ENCODE measurements at regions not wholly inside any gene's neighbourhood (a gene's known extent, or its start where the extent isn't known, plus 50 kb on each side); places are given as distances from the start of the nearest gene placed in this dataset.

DNA sequence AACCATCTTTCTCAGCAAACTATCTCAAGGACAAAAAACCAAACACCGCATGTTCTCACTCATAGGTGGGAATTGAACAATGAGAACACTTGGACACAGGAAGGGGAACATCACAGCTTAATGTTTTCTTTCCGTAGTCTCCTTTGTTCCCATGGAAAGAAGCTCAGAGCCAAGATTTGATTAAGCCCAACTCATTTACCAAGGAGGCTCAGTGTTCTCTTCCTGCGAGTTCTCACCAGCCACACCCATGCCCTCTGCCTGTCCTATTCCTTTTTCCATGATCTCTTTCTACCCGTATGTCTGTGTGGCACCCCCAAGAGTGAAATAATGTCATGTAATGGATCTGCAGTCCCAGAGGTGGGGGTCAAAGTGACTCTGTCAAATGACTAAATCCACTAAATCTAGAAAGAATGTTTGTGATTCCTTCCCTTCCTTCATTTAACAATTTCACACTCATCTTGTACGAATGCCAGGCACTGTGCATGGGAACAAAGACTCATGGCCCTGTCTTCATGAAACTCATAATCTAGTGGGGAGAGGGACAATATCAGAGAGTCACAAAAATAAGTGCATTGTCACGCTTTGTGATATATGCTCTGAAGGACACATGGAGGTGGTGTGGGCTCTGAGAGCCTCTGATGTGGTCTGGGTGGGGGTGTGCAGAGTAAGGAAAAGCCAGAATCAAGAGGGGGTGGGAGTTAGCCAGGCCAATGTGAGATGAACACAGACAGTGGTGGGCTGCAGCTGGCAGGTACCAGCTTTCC lies 292.1 kb downstream of the CDC5L start:
- in situ Hi-C loops (cut with HindIII; ENCODE audit: low pct_unique_long_range_greater_than_20kb, low sequenced_read_pairs) = no loop called here
- no peak for DNase-seq (ENCODE audit: low read depth)

DNA sequence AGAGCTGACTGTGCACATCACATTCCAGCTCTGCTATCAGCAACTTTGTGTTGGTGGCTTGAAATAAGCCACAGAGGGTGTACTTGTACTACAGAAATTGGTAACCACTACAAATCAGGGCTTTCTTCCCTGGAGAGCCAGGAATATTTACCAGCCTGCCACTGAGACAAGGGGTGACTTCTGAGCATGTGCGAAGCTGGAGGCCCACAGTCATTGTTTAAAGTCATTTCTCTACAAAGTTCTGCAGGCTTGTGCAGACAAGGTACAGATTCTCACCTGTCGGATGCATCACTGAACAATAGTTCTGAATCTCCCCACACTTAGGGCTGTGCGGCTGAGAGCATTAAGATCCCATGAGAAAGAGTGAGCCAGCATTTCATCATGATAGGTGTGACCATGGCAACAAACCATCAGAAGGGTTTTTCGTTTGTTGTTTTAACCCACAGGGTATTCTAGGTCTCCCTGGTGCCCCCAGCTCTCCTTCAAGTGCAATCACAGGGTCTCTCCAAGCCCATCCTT lies 292.8 kb downstream of the CDC5L start:
- in situ Hi-C loops (cut with HindIII; ENCODE audit: low pct_unique_long_range_greater_than_20kb, low sequenced_read_pairs) = no loop called here
- no peak for DNase-seq (ENCODE audit: low read depth)

DNA sequence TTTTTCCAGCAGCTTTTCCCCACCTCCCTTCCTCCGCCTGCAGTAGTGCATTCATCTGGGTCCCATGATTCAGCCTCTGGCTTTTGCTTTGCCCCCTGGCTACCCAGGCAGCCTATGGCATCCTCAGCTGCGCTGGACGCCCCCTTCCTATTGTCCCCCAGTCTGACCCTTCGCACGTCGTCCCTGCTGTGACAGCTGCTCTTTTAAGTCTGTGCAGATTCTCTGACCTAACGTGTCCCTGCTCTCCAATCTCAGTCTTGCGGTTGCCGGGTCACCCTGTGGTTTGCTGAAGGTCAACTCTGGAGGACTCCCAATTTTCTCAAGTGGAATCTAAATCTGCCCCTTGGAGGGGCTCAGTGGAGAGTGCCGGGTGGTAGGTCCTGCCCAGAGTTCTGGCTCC lies 294.3 kb downstream of the CDC5L start:
- no peak for DNase-seq (ENCODE audit: low read depth)
- in situ Hi-C loops (cut with HindIII; ENCODE audit: low pct_unique_long_range_greater_than_20kb, low sequenced_read_pairs) = no loop called here

DNA sequence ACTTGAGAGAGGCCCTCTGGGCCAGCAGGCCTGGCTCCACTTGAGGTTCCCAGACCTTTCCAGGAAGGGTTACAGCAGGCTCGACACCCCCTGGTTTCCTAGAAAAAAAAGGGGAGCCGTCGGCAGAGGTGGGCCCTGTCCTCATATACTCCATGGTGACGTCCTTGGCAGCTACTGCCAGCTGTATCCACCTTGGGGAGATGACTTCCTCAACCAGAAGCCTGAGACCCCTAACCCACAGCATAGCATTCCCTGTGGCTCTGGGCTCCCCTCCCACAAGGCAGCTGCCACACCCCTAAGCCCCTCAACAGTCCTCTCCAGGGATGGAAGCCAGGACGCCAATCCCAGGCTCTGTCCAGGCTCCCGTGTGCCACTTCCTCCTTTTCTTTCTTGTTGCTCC lies 294.8 kb downstream of the CDC5L start:
- DNase-seq (ENCODE audit: low read depth) = no peak
- in situ Hi-C loops (cut with HindIII; ENCODE audit: low pct_unique_long_range_greater_than_20kb, low sequenced_read_pairs) = no loop called here

DNA sequence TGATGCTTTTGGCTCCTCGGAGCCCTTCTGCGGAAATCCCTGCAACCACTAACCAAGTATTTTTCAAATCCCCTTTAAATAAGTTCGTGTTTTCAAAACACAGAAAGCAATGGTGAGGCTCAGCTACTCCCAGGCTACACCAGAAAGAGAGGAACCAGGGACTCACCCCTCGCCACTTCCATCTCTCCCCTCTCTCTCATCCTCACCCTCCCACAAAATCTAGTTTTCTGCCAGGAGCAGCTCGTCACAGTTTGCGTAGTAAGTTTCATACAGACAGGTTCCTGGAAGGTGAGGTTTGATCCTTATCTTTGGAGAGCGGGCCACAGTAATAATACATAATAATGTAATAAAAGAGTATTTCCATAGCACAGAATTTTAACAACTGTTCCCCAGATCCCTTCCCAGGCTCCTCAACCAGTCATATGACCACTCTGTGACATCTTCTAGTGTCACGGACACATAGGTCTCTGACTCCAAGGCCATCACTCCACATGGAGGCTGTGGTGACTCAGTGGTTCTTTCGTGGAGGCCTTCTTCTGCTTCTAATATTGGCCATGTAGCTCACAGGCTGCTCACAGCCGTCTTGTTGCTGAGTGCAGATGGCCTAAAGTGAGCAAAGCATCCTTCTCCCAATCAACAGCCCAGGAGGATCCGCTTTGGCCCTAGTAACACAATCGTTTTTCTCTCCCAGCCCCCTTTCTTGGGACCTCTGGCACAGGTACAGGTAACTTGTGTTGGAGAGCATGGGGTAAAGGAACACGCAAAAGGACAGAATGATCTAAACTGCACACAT lies 295.7 kb downstream of the CDC5L start:
- DNase-seq (ENCODE audit: low read depth) = no peak
- in situ Hi-C loops (cut with HindIII; ENCODE audit: low pct_unique_long_range_greater_than_20kb, low sequenced_read_pairs) = no loop called here

DNA sequence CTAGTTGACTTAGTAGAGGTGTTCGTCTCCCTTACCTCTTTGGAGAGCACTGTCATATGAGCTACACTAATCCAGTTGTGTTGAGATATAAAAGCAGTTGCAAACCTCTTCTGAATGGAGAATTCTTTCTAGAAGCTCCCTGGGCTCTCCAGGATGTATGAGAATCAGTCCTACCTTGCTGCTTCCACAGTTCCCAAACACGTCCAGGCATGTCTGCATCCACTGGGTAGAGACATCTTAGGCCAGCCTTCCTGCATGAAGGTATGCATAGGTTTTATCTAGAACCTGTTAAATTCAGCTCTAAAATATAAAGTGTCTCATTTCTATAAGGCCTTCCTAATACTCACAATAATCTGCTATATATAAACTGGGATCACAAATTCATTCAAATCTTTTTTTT lies 297.7 kb downstream of the CDC5L start:
- no peak for DNase-seq (ENCODE audit: low read depth)
- in situ Hi-C loops (cut with HindIII; ENCODE audit: low pct_unique_long_range_greater_than_20kb, low sequenced_read_pairs) = no loop called here

DNA sequence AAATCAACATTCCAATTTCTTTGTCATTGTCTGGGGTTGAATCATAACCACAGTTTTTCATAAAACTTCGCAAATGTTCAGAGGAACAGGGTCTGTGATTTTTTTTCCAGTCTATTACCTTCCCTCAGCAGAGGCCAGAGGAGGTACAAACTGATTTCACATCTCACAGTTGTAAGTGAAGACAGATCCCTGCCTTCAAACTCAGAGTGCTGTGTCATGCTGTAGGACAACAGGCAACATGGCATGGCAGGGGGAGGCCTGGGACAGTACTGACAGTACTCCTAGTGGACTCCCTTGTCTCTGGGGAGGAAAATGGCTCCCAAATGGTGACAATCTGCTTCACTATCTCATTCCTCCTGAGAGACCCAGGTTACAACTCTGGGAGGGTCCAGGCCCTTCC lies 308.6 kb downstream of the CDC5L start:
- in situ Hi-C loops (cut with HindIII; ENCODE audit: low pct_unique_long_range_greater_than_20kb, low sequenced_read_pairs) = no loop called here
- DNase-seq (ENCODE audit: low read depth) = no peak

DNA sequence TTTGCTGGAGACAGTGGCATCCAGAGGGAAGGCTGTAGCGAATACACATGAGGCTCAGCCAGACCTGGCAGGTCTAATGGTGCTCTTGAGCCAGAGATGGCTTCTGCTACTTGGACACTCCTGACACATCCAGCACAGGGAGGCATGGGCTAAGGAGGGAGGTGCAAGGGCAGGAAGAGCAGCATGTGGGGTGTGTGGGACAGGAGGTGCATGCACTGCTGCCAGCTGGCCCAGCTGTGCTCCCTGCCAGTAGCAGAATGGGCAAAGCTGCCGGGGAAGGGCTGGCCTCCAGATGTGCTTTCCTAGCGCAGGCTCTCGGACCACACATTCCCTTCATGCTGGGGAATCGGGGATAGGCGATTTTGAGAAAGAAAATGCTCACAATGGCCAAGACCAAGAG lies 309.2 kb downstream of the CDC5L start:
- no peak for DNase-seq (ENCODE audit: low read depth)
- in situ Hi-C loops (cut with HindIII; ENCODE audit: low pct_unique_long_range_greater_than_20kb, low sequenced_read_pairs) = no loop called here

DNA sequence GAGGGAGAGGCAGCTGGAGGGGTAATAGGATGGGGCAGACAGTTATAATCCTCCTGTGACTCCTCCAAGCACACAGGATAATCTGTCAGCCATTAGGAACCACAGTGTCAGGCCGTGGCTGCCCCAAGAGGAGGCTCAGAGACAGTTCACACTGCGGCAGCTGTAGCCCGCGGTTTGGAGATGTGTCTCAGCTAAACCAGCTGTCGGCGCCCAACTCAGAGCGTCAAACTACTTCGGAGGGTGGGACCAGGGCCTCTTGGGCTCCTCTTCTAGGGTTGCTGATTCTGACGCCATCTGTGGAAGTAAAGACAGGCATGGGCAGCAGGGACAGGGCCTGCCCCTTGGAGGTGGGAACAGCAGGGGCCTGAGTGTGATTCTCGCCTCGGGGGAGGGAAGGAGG lies 309.8 kb downstream of the CDC5L start:
- in situ Hi-C loops (cut with HindIII; ENCODE audit: low pct_unique_long_range_greater_than_20kb, low sequenced_read_pairs) = no loop called here
- DNase-seq (ENCODE audit: low read depth) = no peak

DNA sequence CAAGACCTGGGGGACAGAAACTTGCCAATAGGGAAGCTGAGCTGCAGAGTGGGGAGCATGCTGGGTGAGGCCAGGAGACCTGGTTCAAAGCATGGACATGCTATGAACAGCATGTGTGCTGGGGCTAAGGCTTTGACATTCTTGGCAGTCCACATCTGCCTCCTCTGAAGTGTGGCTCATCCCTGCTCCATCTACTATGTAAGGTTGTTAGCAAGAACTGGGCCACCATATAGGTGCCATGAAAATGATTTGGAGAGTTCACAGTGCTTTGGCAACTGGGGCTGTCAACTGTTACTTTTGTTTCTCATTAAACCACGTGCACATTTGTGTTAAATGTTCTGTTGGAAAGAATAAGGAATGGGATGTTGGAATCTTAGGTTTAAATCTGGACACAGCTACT lies 311.1 kb downstream of the CDC5L start:
- no peak for DNase-seq (ENCODE audit: low read depth)
- in situ Hi-C loops (cut with HindIII; ENCODE audit: low pct_unique_long_range_greater_than_20kb, low sequenced_read_pairs) = no loop called here

DNA sequence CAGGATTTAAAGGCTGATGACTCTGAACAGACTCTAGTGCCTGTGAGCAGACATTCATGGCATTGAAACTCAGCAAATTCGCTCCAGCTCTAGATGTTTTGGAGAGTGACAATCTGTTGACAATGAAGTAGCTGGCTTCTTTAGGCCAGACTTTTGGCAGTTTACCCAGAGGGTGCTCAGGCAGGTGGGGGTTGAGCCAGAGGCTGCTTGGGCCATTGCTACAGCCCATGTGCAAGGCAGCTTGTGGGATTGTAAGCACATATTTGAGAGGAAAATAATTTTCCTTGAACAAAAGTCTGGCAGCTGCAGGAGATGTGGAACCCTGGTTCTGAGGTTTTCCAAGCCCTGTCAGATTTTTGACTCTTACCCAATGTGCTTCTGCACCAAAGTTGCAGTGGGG lies 311.6 kb downstream of the CDC5L start:
- no peak for DNase-seq (ENCODE audit: low read depth)
- in situ Hi-C loops (cut with HindIII; ENCODE audit: low pct_unique_long_range_greater_than_20kb, low sequenced_read_pairs) = no loop called here

DNA sequence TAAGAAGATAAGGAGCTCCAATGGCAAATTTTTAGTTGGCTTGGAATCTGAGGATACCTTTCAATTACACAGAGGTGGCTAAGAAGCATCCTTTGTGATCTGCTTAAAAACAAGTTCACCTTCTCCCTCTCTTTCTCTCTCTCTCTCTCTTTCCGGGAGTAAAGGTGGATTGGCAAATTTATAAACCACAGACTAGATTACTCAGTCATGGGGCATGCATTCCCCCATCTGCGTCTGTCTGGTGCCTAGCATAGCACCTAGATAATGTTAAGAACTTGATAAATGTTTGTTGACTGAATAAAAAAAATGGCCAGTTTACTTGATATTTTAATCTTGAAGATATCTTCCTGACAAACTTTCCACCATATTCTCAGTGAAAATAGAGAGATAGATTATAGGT lies 312.3 kb downstream of the CDC5L start:
- in situ Hi-C loops (cut with HindIII; ENCODE audit: low pct_unique_long_range_greater_than_20kb, low sequenced_read_pairs) = no loop called here
- no peak for DNase-seq (ENCODE audit: low read depth)

DNA sequence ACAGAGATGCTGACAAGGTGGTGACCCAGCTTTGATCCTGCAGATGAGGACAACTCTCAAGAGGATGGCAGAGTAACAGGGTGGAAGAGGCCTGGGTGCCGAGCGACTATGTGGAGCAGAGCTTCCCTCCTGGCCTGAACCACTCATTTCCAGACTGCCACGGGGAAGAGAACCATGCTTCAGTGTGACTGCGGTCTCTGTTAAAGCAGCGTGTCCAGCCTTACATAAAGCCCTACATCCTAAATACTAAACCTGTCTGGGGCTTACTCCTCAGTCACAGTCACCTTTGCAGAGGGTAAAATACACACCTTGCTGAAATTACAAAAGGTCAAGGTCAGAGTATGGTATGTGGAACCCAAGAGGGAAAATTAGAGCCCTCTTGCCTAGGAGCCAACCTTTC lies 312.9 kb downstream of the CDC5L start:
- no peak for DNase-seq (ENCODE audit: low read depth)
- in situ Hi-C loops (cut with HindIII; ENCODE audit: low pct_unique_long_range_greater_than_20kb, low sequenced_read_pairs) = no loop called here

DNA sequence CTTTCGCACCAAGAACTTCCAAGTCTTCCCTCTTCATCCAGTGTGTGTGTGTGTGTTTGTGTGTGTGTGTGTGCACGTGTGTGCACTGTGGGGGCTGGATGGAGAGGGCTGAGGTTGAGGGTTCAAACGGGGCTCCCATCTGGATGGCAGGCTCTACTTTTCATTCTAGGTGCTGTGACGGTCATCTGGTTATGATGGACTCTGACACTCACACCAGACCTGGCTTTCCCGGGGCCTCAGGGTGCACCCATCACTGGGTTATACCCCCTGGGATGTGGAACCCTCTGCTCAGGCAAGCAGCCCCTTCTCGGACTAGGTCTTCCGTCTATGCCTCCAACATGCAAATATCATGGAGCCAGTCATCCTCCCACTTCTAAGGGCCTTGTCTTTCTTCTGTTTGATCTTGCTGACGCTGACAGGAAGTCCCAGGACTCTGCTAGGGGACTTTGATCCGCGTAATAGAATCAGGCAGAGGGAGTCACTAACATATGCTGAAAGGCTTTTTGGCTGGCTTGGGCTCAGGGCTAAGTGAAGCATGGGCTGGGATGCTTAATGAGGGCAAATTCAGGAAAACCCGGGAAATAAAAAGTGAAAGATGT lies 313.6 kb downstream of the CDC5L start:
- in situ Hi-C loops (cut with HindIII; ENCODE audit: low pct_unique_long_range_greater_than_20kb, low sequenced_read_pairs) = no loop called here

DNA sequence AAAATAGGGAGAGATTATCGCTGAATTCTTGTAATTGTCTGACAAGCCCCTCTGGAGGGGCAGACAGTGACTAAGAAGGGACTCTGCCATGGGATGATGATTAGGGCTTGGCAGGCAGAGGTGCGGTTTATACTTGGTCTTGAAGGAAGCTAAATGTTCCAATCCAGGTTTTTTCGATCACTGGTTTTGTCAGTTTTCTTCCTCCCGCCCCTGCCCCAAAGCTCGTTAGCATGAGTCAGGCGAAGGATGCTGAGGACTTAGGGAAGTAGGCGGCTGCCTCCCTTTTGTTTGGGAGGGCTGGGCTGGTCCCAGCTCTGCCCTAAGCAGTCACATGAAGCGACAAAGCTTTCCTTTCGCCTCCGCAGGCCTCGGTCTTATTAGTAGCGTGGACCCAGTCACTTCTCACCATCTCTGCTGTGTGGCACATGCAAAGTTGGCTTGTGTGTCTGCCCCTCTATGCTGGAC lies 314.2 kb downstream of the CDC5L start:
- DNase-seq (ENCODE audit: low read depth) = no peak
- in situ Hi-C loops (cut with HindIII; ENCODE audit: low pct_unique_long_range_greater_than_20kb, low sequenced_read_pairs) = no loop called here

More for the DNA sequence above, 313.6 kb downstream of the CDC5L start:
- DNase-seq (ENCODE audit: low read depth) = no peak

DNA sequence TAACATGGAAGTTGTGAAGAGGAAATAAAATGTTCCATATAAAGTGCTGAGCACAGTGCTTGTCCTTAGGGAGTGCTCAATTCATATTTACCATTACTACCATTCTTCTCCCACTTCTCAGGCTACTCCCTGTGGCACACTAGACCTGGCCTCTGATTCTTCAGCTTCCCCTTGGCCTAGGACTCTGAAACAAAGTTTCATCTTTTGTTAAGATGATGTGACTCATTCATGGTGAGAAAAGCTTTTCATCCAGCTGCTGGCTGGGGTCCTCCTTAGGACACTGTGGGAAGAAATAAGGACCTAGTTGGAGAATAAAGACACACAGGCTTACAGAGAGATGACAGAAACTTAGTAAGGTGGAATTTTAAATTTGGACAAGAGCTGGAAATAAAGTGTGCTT lies 314.8 kb downstream of the CDC5L start:
- DNase-seq (ENCODE audit: low read depth) = no peak
- in situ Hi-C loops (cut with HindIII; ENCODE audit: low pct_unique_long_range_greater_than_20kb, low sequenced_read_pairs) = no loop called here

DNA sequence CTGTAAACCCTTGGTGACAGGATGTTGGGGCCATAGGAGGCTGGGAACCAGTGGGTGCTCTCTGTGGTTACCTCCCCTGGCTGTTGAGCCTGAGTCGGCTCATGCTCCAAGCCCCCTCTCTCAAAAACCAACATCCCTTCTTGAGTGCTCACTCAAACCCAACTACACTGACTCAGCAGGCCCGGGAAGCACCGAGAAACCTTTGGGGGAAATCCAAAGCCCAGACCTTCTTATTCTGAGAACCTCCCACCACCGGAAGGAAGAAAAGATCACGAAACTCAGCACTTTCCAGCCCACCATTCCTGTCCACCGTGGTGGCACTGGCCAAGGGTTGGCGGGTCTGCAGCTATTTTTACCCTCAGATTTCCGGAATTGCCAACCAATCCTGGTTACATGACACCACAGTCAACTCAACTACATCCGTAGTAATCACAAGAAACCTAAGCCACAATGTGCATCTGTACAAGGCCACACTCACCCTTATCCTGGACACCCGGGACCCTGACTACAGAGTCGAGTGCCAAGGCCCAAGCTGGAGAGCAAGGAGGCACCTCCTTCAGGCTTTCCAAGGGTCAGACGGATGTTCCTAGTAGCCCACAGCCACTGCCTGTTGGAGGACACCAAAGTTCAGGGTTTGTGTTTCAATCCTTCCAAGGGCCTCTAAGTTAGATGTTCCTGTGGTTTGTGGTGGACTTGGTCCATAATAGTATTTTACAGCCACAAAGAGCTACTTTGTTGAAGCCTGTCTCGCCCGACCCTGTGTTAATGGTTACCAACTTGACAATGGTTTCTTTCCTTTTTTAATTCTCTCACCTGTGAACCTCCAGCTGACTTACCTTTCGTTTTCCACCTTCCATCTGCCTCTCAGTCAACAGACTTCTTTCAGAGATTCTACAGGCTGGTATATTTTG lies 317.0 kb downstream of the CDC5L start:
- in situ Hi-C loops (cut with HindIII; ENCODE audit: low pct_unique_long_range_greater_than_20kb, low sequenced_read_pairs) = no loop called here
- DNase-seq (ENCODE audit: low read depth) = no peak

DNA sequence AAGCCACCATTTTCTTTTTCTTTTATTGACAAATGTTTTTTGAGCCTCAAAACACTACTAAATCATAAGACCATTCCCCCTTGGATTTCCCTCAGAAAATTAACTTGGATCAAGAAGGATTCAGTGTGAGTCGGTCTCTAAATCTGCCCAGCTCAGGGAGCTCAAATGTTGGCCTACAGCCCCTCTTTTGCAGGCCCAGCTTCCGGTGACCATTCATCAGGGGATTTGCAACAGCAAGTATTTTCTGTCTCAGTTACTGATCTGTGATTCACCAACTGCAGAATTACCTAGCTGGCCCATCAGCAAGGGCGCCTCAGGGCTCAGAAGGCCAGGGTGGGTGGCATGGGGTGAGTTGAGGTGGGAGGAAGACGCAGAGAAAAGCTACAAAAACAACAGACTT lies 318.1 kb downstream of the CDC5L start:
- in situ Hi-C loops (cut with HindIII; ENCODE audit: low pct_unique_long_range_greater_than_20kb, low sequenced_read_pairs) = no loop called here
- no peak for DNase-seq (ENCODE audit: low read depth)

Measured in Caki2 (cell line).